ENCODE measurements at regions not wholly inside any gene's neighbourhood (a gene's known extent, or its start where the extent isn't known, plus 50 kb on each side); places are given as distances from the start of the nearest gene placed in this dataset.

- TF ChIP-seq CTCF (IDR thresholded peaks at IDR 0.05; ENCODE audit: poor library complexity, severe bottlenecking) (no peak), RAD21 (conservative IDR thresholded peaks at IDR 0.05) (no peak)
These were observed 914.1 kb downstream of the TRHDE start for GRCh38 chr12:73186272-73186671.

All from neural cell (in vitro differentiated cells).